Mucosa of descending colon (tissue), 3 donors: ENCODE measurements at regions not wholly inside any gene's neighbourhood (a gene's known extent, or its start where the extent isn't known, plus 50 kb on each side); places are given as distances from the start of the nearest gene placed in this dataset.

ENCODE experiments used
- ATAC-seq: fragments of 200-7000 bp; cut with Tn5 transposase; one replicate; pipeline ENCODE4 v1.9.1; 2020; ENCODE audit warnings: mild to moderate bottlenecking, moderate library complexity
- DNase-seq, 3 donors: peaks; one replicate each; pipeline ENCODE4 v3.0.0-alpha.2; 2020
- H3K36me3 ChIP-seq: fragments of 200-600 bp; one replicate; pipeline ENCODE4 v1.8.0; 2021; ENCODE audit warnings: low read depth, mild to moderate bottlenecking
- H3K4me1 ChIP-seq: fragments of 200-600 bp; one replicate; pipeline ENCODE4 v1.8.0; 2021; ENCODE audit warnings: low read depth, mild to moderate bottlenecking
- H3K4me3 ChIP-seq: fragments of 200-600 bp; one replicate; pipeline ENCODE4 v1.8.0; 2021; ENCODE audit warnings: mild to moderate bottlenecking
- H3K9me3 ChIP-seq: fragments of 200-600 bp; one replicate; pipeline ENCODE4 v1.8.0; 2021; ENCODE audit warnings: mild to moderate bottlenecking
- CTCF ChIP-seq: fragments of 200-600 bp; IDR thresholded peaks from one replicate; pipeline ENCODE4 v1.8.0; 2022; ENCODE audit warnings: antibody characterized with exemption, mild to moderate bottlenecking
- intact Hi-C, 2 donors: fragments of 100-400 bp; cut with DNase I in 1 of 2; cut with micrococcal nuclease in 1 of 2; formaldehyde crosslinking; loops; one replicate each; pipeline versions ENCODE4 v1.11.0 to v1.11.1; 2022; cut with DNase I, micrococcal nuclease
- donor health status: DM: no; HTN: no; CAD: no; lungs with moderate emphysema.
- donor health status: DM: no; HTN: no; CAD: no.
- donor health status: DM: no; HTN: yes; CAD: no.

GRCh38 chr9:11443631-11444030, 830.8 kb upstream of the PTPRD start:
- Histone ChIP-seq H3K4me1 (no peaks in the 10 kb centered on the region), H3K36me3 (no peaks in the 10 kb centered on the region), H3K9me3 (peaks cover 51% of the 10 kb centered on the region), H3K4me3 (no peak overlapping the region)
- DNase-seq (no peak), ATAC-seq (no peak)
- TF ChIP-seq CTCF, result no peak
- intact Hi-C loops, result no loop called here

- intact Hi-C loops, result no loop called here
- TF ChIP-seq CTCF, result no peak
- DNase-seq (no peak), ATAC-seq (no peak)
- Histone ChIP-seq H3K4me1 (no peaks in the 10 kb centered on the region), H3K36me3 (no peaks in the 10 kb centered on the region), H3K9me3 (peaks cover 22% of the 10 kb centered on the region), H3K4me3 (no peak overlapping the region)
Measured at GRCh38 chr9:11457825-11458790, 845.3 kb upstream of the PTPRD start.

GRCh38 chr9:11469745-11470144, 856.9 kb upstream of the PTPRD start:
- intact Hi-C loops, result no loop called here
- no peak for TF ChIP-seq CTCF
- DNase-seq (no peak), ATAC-seq (no peak)
- Histone ChIP-seq H3K4me1 (no peaks in the 10 kb centered on the region), H3K4me3 (no peak overlapping the region), H3K9me3 (peaks cover 41% of the 10 kb centered on the region), H3K36me3 (no peaks in the 10 kb centered on the region)

- Histone ChIP-seq H3K4me3 (no peak overlapping the region), H3K4me1 (no peaks in the 10 kb centered on the region), H3K36me3 (no peaks in the 10 kb centered on the region), H3K9me3 (peaks cover 49% of the 10 kb centered on the region)
- intact Hi-C loops, result no loop called here
- no peak for ATAC-seq
- DNase-seq, result no peak
- TF ChIP-seq CTCF, result no peak
Measured at GRCh38 chr9:11471321-11471720, 858.5 kb upstream of the PTPRD start.

- ATAC-seq (no peak), DNase-seq (no peak)
- Histone ChIP-seq H3K4me1 (no peaks in the 10 kb centered on the region), H3K9me3 (peaks cover 45% of the 10 kb centered on the region), H3K36me3 (no peaks in the 10 kb centered on the region), H3K4me3 (no peak overlapping the region)
- intact Hi-C loops, result no loop called here
- no peak for TF ChIP-seq CTCF
Measured at GRCh38 chr9:11500780-11501179, 888.0 kb upstream of the PTPRD start.
